GM23338 (cell line): ENCODE measurements at regions not wholly inside any gene's neighbourhood (a gene's known extent, or its start where the extent isn't known, plus 50 kb on each side); places are given as distances from the start of the nearest gene placed in this dataset.

ENCODE experiments used
- ATAC-seq: fragments of 200-7000 bp; cut with Tn5 transposase; 3 replicates; pipeline ENCODE4 v1.9.1; 2020
- DNase-seq: peaks from one replicate; pipeline ENCODE4 v3.0.0-alpha.2; 2015; ENCODE audit warnings: low spot score
- H2AFZ ChIP-seq: fragments of 200-600 bp; sonication (generic); 2 replicates; pipeline ENCODE4 v1.8.0; 2016; ENCODE audit warnings: antibody characterized with exemption, mild to moderate bottlenecking, moderate library complexity
- H3F3A ChIP-seq: fragments of 200-600 bp; sonication (generic); replicated peaks from 2 replicates; pipeline ENCODE4 v1.8.0; 2017; ENCODE audit warnings: antibody characterized with exemption, mixed run types, low read depth
- H3K27ac ChIP-seq: fragments of 200-600 bp; sonication (generic); 2 replicates; pipeline ENCODE4 v1.6.1; 2016; ENCODE audit warnings: low read depth
- H3K27me3 ChIP-seq: fragments of 200-600 bp; sonication (generic); 2 replicates; pipeline ENCODE4 v1.8.0; 2016; ENCODE audit warnings: mild to moderate bottlenecking, mixed run types, moderate library complexity; ENCODE audit not compliant: insufficient read depth
- H3K36me3 ChIP-seq: fragments of 200-600 bp; sonication (generic); 2 replicates; pipeline ENCODE4 v1.8.0; 2016; ENCODE audit warnings: mild to moderate bottlenecking; ENCODE audit not compliant: insufficient read depth
- H3K4me1 ChIP-seq: fragments of 200-600 bp; sonication (generic); 2 replicates; pipeline ENCODE4 v1.8.0; 2016; ENCODE audit warnings: mild to moderate bottlenecking, moderate library complexity; ENCODE audit not compliant: insufficient read depth
- H3K4me2 ChIP-seq: fragments of 200-600 bp; sonication (generic); 2 replicates; pipeline ENCODE4 v1.7.1; 2017; ENCODE audit warnings: mixed run types
- H3K4me3 ChIP-seq: fragments of 200-600 bp; sonication (generic); 2 replicates; pipeline ENCODE4 v1.6.1; 2016; ENCODE audit warnings: mixed run types
- H3K79me2 ChIP-seq: fragments of 200-600 bp; sonication (generic); replicated peaks from 2 replicates; pipeline ENCODE4 v1.8.0; 2017; ENCODE audit warnings: mild to moderate bottlenecking; ENCODE audit not compliant: insufficient read depth
- H3K9me2 ChIP-seq: fragments of 200-600 bp; sonication (generic); 2 replicates; pipeline ENCODE4 v1.8.0; 2017; ENCODE audit not compliant: insufficient read depth
- H4K20me1 ChIP-seq: fragments of 200-600 bp; sonication (generic); replicated peaks from 2 replicates; pipeline ENCODE4 v1.8.0; 2017; ENCODE audit warnings: mild to moderate bottlenecking; ENCODE audit not compliant: insufficient read depth
- H3K27ac Mint-ChIP-seq: 2 replicates; pipeline ENCODE4 v1.8.0; 2020; ENCODE audit warnings: inconsistent platforms, mild to moderate bottlenecking, moderate library complexity, mixed read lengths
- H3K27me3 Mint-ChIP-seq: 3 replicates; pipeline ENCODE4 v1.8.0; 2022; ENCODE audit warnings: low read depth, mild to moderate bottlenecking, moderate library complexity, mixed read lengths, inconsistent platforms; ENCODE audit not compliant: insufficient read depth, poor library complexity
- H3K36me3 Mint-ChIP-seq: 3 replicates; pipeline ENCODE4 v1.8.0; 2021; ENCODE audit warnings: low read depth, mild to moderate bottlenecking, inconsistent platforms, moderate library complexity, mixed read lengths
- H3K4me1 Mint-ChIP-seq: 3 replicates; pipeline ENCODE4 v1.8.0; 2020; ENCODE audit warnings: mild to moderate bottlenecking, inconsistent platforms, mixed read lengths
- H3K4me3 Mint-ChIP-seq: 3 replicates; pipeline ENCODE4 v1.8.0; 2021; ENCODE audit warnings: moderate library complexity, mild to moderate bottlenecking, inconsistent platforms, mixed read lengths
- H3K9me3 Mint-ChIP-seq: 3 replicates; pipeline ENCODE4 v1.8.0; 2020; ENCODE audit warnings: moderate library complexity, mild to moderate bottlenecking, inconsistent platforms, mixed read lengths
- CREB1 ChIP-seq: fragments of 250-450 bp; sonication (Bioruptor Pico); IDR thresholded peaks from 2 replicates; pipeline ENCODE4 v1.5.0; 2020; ENCODE audit warnings: low read depth, mild to moderate bottlenecking, moderate library complexity
- EZH2 ChIP-seq: fragments of 200-600 bp; sonication (generic); IDR thresholded peaks from one replicate; pipeline ENCODE4 v1.8.0; 2017; ENCODE audit warnings: antibody characterized with exemption, mild to moderate bottlenecking, low read depth; ENCODE audit not compliant: unreplicated experiment
- EZH2phosphoT487 ChIP-seq: fragments of 200-600 bp; sonication (generic); IDR thresholded peaks from one replicate; pipeline ENCODE4 v1.8.1; 2018; ENCODE audit warnings: antibody characterized with exemption; ENCODE audit not compliant: unreplicated experiment
- JUNB ChIP-seq: IDR thresholded peaks from one replicate; pipeline ENCODE4 v1.6.1; 2016; ENCODE audit warnings: antibody characterized with exemption; ENCODE audit not compliant: unreplicated experiment
- NANOG ChIP-seq: IDR thresholded peaks from 2 replicates; pipeline ENCODE4 v1.6.1; 2016; ENCODE audit warnings: antibody characterized with exemption, borderline replicate concordance
- POLR2AphosphoS5 ChIP-seq: IDR thresholded peaks from 2 replicates; pipeline ENCODE4 v1.6.1; 2016; ENCODE audit warnings: antibody characterized with exemption, low read depth
- STAT1 ChIP-seq: IDR thresholded peaks from one replicate; pipeline ENCODE4 v1.6.1; 2016; ENCODE audit warnings: antibody characterized with exemption; ENCODE audit not compliant: unreplicated experiment
- ZNF114 ChIP-seq: fragments of 250-450 bp; sonication (Bioruptor Pico); IDR thresholded peaks from 2 replicates; pipeline ENCODE4 v1.5.0; 2020; ENCODE audit warnings: mild to moderate bottlenecking, moderate library complexity
- ZNF331 ChIP-seq: fragments of 250-450 bp; sonication (Bioruptor Pico); IDR thresholded peaks from 2 replicates; pipeline ENCODE4 v1.5.0; 2020; ENCODE audit warnings: low read depth, mild to moderate bottlenecking, moderate library complexity
- TF ChIP-seq, protein P1 (sequence below), 2 experiments: fragments of 200-600 bp in 1 of 2; sonication (generic) in 1 of 2; conservative IDR thresholded peaks; 2 replicates each; pipeline versions ENCODE4 v1.5.1 to v1.6.1; 2016 to 2017; ENCODE audit warnings: antibody characterized with exemption in 2 of 2, low read depth in 2 of 2, mild to moderate bottlenecking in 2 of 2, moderate library complexity in 1 of 2
- TF ChIP-seq, protein P2 (sequence below): fragments of 250-450 bp; sonication (Bioruptor Pico); IDR thresholded peaks from 2 replicates; pipeline ENCODE4 v1.5.0; 2020; ENCODE audit warnings: mild to moderate bottlenecking, moderate library complexity
- TF ChIP-seq, protein P3 (sequence below): IDR thresholded peaks from one replicate; pipeline ENCODE4 v1.6.1; 2018; ENCODE audit warnings: antibody characterized with exemption; ENCODE audit not compliant: unreplicated experiment
- TF ChIP-seq, protein P4 (sequence below): IDR thresholded peaks from 2 replicates; pipeline ENCODE4 v1.6.1; 2016; ENCODE audit warnings: antibody characterized with exemption

DNA sequence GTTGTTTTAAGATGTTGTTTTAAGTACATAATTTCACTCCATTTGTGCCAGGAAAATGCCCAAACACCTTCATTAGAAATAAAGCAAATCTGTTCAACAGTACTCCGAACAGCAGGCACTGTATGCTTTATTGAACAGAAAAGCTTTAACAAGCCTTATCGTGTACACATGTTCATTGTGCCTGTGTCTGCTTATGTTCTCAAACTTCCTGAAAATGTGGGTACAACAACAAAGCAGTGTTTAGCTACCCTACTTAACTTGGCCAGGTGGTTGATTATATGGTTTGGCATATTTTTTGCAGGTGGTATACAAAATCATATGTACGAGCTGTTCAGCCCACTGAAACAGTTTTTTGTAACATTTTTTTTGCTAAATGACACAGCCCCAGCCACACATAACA is 718.0 kb downstream of the DACH1 start:
- TF ChIP-seq, protein P1, sequence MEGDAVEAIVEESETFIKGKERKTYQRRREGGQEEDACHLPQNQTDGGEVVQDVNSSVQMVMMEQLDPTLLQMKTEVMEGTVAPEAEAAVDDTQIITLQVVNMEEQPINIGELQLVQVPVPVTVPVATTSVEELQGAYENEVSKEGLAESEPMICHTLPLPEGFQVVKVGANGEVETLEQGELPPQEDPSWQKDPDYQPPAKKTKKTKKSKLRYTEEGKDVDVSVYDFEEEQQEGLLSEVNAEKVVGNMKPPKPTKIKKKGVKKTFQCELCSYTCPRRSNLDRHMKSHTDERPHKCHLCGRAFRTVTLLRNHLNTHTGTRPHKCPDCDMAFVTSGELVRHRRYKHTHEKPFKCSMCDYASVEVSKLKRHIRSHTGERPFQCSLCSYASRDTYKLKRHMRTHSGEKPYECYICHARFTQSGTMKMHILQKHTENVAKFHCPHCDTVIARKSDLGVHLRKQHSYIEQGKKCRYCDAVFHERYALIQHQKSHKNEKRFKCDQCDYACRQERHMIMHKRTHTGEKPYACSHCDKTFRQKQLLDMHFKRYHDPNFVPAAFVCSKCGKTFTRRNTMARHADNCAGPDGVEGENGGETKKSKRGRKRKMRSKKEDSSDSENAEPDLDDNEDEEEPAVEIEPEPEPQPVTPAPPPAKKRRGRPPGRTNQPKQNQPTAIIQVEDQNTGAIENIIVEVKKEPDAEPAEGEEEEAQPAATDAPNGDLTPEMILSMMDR (conservative IDR thresholded peaks at IDR 0.05; ENCODE audit: low read depth in 2 of 2), result no peak
- TF ChIP-seq EZH2 (no peak), STAT1 (no peak), NANOG (no peak), ZNF331 (no peak), JUNB (no peak), EZH2phosphoT487 (no peak), ZNF114 (no peak), CREB1 (no peak), POLR2AphosphoS5 (no peak)
- TF ChIP-seq, protein P2, sequence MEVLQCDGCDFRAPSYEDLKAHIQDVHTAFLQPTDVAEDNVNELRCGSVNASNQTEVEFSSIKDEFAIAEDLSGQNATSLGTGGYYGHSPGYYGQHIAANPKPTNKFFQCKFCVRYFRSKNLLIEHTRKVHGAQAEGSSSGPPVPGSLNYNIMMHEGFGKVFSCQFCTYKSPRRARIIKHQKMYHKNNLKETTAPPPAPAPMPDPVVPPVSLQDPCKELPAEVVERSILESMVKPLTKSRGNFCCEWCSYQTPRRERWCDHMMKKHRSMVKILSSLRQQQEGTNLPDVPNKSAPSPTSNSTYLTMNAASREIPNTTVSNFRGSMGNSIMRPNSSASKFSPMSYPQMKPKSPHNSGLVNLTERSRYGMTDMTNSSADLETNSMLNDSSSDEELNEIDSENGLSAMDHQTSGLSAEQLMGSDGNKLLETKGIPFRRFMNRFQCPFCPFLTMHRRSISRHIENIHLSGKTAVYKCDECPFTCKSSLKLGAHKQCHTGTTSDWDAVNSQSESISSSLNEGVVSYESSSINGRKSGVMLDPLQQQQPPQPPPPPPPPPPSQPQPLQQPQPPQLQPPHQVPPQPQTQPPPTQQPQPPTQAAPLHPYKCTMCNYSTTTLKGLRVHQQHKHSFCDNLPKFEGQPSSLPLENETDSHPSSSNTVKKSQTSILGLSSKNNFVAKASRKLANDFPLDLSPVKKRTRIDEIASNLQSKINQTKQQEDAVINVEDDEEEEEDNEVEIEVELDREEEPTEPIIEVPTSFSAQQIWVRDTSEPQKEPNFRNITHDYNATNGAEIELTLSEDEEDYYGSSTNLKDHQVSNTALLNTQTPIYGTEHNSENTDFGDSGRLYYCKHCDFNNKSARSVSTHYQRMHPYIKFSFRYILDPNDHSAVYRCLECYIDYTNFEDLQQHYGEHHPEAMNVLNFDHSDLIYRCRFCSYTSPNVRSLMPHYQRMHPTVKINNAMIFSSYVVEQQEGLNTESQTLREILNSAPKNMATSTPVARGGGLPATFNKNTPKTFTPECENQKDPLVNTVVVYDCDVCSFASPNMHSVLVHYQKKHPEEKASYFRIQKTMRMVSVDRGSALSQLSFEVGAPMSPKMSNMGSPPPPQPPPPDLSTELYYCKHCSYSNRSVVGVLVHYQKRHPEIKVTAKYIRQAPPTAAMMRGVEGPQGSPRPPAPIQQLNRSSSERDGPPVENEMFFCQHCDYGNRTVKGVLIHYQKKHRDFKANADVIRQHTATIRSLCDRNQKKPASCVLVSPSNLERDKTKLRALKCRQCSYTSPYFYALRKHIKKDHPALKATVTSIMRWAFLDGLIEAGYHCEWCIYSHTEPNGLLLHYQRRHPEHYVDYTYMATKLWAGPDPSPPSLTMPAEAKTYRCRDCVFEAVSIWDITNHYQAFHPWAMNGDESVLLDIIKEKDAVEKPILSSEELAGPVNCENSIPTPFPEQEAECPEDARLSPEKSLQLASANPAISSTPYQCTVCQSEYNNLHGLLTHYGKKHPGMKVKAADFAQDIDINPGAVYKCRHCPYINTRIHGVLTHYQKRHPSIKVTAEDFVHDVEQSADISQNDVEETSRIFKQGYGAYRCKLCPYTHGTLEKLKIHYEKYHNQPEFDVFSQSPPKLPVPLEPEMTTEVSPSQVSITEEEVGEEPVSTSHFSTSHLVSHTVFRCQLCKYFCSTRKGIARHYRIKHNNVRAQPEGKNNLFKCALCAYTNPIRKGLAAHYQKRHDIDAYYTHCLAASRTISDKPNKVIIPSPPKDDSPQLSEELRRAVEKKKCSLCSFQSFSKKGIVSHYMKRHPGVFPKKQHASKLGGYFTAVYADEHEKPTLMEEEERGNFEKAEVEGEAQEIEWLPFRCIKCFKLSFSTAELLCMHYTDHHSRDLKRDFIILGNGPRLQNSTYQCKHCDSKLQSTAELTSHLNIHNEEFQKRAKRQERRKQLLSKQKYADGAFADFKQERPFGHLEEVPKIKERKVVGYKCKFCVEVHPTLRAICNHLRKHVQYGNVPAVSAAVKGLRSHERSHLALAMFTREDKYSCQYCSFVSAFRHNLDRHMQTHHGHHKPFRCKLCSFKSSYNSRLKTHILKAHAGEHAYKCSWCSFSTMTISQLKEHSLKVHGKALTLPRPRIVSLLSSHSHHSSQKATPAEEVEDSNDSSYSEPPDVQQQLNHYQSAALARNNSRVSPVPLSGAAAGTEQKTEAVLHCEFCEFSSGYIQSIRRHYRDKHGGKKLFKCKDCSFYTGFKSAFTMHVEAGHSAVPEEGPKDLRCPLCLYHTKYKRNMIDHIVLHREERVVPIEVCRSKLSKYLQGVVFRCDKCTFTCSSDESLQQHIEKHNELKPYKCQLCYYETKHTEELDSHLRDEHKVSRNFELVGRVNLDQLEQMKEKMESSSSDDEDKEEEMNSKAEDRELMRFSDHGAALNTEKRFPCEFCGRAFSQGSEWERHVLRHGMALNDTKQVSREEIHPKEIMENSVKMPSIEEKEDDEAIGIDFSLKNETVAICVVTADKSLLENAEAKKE (CRISPR knock-in tag), result no peak
- TF ChIP-seq, protein P3, sequence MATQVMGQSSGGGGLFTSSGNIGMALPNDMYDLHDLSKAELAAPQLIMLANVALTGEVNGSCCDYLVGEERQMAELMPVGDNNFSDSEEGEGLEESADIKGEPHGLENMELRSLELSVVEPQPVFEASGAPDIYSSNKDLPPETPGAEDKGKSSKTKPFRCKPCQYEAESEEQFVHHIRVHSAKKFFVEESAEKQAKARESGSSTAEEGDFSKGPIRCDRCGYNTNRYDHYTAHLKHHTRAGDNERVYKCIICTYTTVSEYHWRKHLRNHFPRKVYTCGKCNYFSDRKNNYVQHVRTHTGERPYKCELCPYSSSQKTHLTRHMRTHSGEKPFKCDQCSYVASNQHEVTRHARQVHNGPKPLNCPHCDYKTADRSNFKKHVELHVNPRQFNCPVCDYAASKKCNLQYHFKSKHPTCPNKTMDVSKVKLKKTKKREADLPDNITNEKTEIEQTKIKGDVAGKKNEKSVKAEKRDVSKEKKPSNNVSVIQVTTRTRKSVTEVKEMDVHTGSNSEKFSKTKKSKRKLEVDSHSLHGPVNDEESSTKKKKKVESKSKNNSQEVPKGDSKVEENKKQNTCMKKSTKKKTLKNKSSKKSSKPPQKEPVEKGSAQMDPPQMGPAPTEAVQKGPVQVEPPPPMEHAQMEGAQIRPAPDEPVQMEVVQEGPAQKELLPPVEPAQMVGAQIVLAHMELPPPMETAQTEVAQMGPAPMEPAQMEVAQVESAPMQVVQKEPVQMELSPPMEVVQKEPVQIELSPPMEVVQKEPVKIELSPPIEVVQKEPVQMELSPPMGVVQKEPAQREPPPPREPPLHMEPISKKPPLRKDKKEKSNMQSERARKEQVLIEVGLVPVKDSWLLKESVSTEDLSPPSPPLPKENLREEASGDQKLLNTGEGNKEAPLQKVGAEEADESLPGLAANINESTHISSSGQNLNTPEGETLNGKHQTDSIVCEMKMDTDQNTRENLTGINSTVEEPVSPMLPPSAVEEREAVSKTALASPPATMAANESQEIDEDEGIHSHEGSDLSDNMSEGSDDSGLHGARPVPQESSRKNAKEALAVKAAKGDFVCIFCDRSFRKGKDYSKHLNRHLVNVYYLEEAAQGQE, result no peak
- TF ChIP-seq, protein P4, sequence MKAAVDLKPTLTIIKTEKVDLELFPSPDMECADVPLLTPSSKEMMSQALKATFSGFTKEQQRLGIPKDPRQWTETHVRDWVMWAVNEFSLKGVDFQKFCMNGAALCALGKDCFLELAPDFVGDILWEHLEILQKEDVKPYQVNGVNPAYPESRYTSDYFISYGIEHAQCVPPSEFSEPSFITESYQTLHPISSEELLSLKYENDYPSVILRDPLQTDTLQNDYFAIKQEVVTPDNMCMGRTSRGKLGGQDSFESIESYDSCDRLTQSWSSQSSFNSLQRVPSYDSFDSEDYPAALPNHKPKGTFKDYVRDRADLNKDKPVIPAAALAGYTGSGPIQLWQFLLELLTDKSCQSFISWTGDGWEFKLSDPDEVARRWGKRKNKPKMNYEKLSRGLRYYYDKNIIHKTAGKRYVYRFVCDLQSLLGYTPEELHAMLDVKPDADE, result no peak
- Mint-ChIP-seq H3K36me3 (no peaks in the 10 kb centered on the region), H3K27me3 (no peaks in the 10 kb centered on the region), H3K27ac (no peak overlapping the region), H3K4me3 (no peak overlapping the region), H3K9me3 (no peaks in the 10 kb centered on the region), H3K4me1 (no peaks in the 10 kb centered on the region)
- H2AFZ ChIP-seq, result no peak overlapping the region; the same call in 1 of the 2 replicates
- ATAC-seq (no peak), DNase-seq (no peak)
- H3K4me3 ChIP-seq, result no peak overlapping the region
- H3F3A ChIP-seq, result no peaks in the 10 kb centered on the region
- no peaks in the 10 kb centered on the region for H4K20me1 ChIP-seq
- no peaks in the 10 kb centered on the region for H3K36me3 ChIP-seq
- no peaks in the 10 kb centered on the region for H3K27me3 ChIP-seq
- H3K79me2 ChIP-seq, result no peaks in the 10 kb centered on the region
- no peak overlapping the region for H3K4me2 ChIP-seq
- H3K9me2 ChIP-seq, result no peaks in the 10 kb centered on the region
- no peak overlapping the region for H3K27ac ChIP-seq
- H3K4me1 ChIP-seq, result no peaks in the 10 kb centered on the region
